HG03442 (cell line): ENCODE measurements at regions not wholly inside any gene's neighbourhood (a gene's known extent, or its start where the extent isn't known, plus 50 kb on each side); places are given as distances from the start of the nearest gene placed in this dataset.
"Not testable (repeated sequence)": the region's sequence is repeated elsewhere in the genome, so short reads cannot be mapped to it uniquely, and the experiment has no call there.

Source experiments
- ATAC-seq: cut with Tn5 transposase; IDR thresholded peaks from one replicate; pipeline ENCODE4 v1.9.1; 2021; ENCODE audit warnings: mild to moderate bottlenecking, moderate library complexity; ENCODE audit not compliant: unreplicated experiment

- ATAC-seq, result peak; percentile 66
These were observed 525.5 kb upstream of the BOD1L1 start for GRCh38 chr4:14152834-14153519.

- no peak for ATAC-seq
These were observed 528.3 kb upstream of the BOD1L1 start for GRCh38 chr4:14155803-14156202.

- peak; percentile 50 for ATAC-seq
These were observed 529.7 kb upstream of the BOD1L1 start for GRCh38 chr4:14157262-14157661.

GRCh38 chr4:14165222-14165920 lies 537.8 kb upstream of the BOD1L1 start:
- peak; percentile 99 for ATAC-seq

GRCh38 chr4:14167876-14168510 lies 540.5 kb upstream of the BOD1L1 start:
- ATAC-seq, result no peak

- ATAC-seq, result peak; percentile 61
These were observed 541.4 kb upstream of the BOD1L1 start for GRCh38 chr4:14168919-14169318.

GRCh38 chr4:14169460-14169859 lies 541.9 kb upstream of the BOD1L1 start:
- ATAC-seq, result no peak

- ATAC-seq, result not testable (repeated sequence)
These were observed 542.4 kb upstream of the BOD1L1 start for GRCh38 chr4:14169940-14170339.

- no peak for ATAC-seq
These were observed 549.1 kb upstream of the BOD1L1 start for GRCh38 chr4:14176613-14177012.

GRCh38 chr4:14177987-14178386 lies 550.5 kb upstream of the BOD1L1 start:
- peak; percentile 86 for ATAC-seq

GRCh38 chr4:14178421-14178820 lies 550.9 kb upstream of the BOD1L1 start:
- ATAC-seq, result peak; percentile 60

GRCh38 chr4:14180166-14180565 lies 552.6 kb upstream of the BOD1L1 start:
- no peak for ATAC-seq

GRCh38 chr4:14180983-14181601 lies 553.6 kb upstream of the BOD1L1 start:
- ATAC-seq, result no peak

GRCh38 chr4:14182148-14182547 lies 554.6 kb upstream of the BOD1L1 start:
- ATAC-seq, result no peak

GRCh38 chr4:14184265-14184664 lies 556.7 kb upstream of the BOD1L1 start:
- ATAC-seq, result no peak

GRCh38 chr4:14184767-14185166 lies 557.2 kb upstream of the BOD1L1 start:
- no peak for ATAC-seq

GRCh38 chr4:14188214-14188613 lies 560.7 kb upstream of the BOD1L1 start:
- ATAC-seq, result no peak

GRCh38 chr4:14193601-14194000 lies 566.1 kb upstream of the BOD1L1 start:
- no peak for ATAC-seq

- ATAC-seq, result no peak
These were observed 568.6 kb upstream of the BOD1L1 start for GRCh38 chr4:14196131-14196530.

- no peak for ATAC-seq
These were observed 587.7 kb upstream of the BOD1L1 start for GRCh38 chr4:14215116-14215770.

GRCh38 chr4:14217401-14217800 lies 589.9 kb upstream of the BOD1L1 start:
- no peak for ATAC-seq
